NCI-H2107 (cell line): ENCODE measurements at regions not wholly inside any gene's neighbourhood (a gene's known extent, or its start where the extent isn't known, plus 50 kb on each side); places are given as distances from the start of the nearest gene placed in this dataset.

Experiments used
- DNase-seq: peaks from one replicate; lab custom pipeline; 2025; lab: John Stamatoyannopoulos, UW

DNA sequence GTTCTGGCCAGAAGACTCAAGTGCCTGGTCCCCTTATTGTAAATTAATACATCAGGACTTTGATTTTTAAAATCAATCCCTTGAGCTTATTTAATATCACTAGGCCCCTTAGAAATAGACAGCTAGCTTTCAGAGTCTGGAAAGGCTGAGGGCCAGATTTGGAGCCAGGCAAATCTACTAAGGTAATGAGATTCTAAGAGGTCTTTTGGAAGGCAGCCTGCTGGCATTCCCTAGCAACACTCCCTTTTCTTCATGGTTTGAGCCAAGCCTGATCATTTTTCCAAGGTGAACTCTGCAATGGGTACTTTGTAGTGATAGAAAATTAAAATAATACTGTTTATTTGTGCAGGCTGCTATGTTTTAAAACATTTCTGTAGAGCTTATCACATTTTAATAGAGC lies 378.5 kb downstream of the FAT4 start:
- no peak for DNase-seq

DNA sequence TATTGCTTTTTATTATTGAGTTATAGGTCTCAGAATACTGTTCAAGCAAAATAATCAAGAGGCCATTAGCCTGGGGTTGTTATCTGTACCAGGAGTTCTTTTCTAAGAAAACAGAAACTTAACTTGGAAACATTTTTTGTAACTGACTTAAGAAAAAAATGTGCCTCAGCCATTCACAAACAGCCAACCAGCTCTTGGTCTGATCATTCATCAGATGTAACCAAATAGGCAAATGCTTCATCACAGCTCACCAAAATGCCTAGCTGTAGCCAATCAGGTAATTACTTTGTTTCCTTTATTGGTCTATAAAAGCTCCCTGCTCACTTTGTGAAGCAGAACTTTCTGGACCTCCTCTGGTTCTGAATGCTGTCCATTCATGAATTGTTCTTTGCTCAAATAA lies 387.7 kb downstream of the FAT4 start:
- DNase-seq, result no peak

DNA sequence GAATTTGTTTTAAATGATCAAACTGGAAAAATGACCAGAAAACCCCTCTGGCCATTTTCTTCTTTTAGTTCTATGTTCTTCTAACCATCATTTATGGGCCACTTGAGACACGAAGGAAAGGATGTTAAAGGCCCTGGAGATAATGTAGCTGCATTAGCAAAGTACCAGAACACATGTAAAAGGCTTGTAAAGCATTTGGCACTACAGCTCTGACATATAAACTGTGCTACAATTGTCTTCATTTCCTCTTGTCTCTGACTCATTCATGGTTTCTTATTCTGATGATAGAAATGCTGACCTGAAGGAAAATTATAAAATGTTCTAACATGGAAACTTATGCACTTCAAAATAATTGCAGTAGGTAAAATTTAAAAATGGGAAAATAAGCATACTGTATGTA lies 388.7 kb downstream of the FAT4 start:
- DNase-seq, result no peak

DNA sequence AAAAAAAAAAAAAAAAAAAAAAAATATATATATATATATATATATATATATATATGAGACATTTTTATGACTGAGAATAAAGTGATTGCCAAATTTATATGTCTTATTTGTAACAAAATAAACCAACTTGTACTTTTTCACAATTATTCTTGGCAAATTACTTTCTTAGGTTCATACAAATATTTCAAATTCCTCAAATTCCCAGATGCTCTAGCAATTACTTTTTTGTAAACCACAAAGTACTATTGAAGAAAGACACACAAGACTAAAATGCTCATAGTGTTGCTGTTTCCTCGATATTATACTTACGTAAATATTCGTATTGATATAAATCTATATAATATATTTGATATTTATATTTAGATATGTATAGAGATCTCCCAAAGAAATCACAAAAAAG lies 390.0 kb downstream of the FAT4 start:
- no peak for DNase-seq

DNA sequence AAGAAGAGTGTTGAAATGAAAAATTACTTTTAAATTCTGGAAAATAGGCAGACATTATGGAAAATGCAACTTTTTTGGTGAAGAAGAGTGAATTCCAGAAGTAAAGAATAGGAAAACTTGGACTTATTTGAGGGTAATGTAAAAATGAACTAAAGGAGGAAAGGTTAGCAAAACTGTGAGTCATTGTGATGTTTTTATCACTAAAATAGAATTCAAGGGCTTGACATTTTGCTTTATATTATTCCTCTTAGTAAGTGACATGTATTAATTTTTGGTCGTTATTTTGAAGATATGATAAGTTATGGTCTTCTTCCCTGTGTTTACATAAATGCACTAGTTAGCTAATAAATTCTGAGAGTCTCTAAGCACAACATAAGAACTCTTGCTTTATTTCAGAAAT lies 390.9 kb downstream of the FAT4 start:
- DNase-seq, result no peak

DNA sequence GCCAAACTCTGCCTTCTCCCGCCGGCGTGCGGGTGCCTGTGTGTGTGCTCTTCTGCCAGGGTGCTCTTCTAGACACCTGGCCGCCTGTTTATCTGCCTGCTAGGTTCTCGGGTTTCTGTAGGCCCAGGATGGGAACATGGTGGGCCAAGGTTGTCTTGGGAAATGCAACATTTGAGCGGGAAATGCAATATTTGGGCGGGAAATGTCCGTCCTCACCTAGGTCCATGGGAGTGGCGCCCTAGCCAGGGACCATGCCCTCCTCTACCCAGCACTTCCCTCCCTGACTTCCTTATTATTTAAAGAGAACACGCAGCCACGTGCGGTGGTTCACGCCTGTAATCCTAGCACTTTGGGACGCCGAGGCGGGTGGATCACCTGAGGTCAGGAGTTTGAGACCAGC lies 392.6 kb downstream of the FAT4 start:
- no peak for DNase-seq

DNA sequence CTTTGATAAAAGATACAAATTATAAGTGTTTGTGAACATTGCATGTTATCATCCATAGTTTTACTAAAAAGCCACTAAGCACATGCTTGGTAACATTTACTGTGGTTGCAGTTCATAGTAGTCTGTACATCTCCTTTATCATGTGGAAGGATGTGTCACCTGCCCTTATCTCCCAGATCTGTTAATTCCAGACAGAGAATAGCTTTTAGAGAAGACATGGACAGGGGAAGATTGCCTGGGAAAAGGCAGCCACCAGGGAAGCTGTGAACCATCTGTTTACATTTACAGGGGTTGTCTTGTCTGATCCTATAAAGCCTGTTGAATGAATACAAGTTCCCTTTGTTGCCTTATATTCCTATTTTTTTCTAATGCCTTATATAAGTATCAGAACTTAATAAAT lies 396.0 kb downstream of the FAT4 start:
- no peak for DNase-seq

DNA sequence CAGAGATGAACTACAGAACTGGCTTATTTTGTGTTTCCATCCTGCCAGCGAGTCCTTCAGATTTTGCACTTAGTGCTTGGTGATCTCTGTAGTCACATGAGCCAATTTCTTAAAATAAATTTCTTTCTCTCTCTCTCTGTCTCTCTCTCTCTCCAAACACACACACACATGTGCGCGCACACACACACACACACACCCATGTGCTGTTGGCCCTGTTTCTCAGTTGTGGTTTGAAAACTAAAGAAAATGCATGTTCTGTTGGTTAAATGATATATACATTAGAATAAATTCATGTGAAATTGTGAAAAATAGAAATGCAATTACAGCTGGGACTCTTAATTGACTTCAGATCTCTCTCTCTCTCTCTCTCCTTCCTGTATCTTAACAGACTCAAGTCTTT lies 399.3 kb downstream of the FAT4 start:
- no peak for DNase-seq

DNA sequence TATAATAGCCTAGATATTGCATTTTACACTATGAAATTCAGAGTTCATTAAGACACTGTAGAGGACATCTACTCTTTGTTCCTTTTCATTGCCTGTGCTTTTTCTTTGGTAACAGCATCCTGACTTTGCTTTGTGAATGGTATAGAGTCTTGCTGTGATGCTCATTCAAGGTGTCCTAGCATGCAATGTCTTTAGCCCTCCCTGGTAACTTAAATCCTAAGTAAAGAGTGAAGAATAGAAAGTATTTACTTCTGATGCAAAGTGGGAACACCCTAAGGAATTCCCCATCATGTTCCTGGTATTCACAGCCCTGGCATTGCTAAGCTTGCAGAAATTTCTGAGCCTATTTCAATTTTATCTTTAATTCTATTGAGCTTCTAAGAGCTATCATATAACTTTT lies 400.1 kb downstream of the FAT4 start:
- no peak for DNase-seq

DNA sequence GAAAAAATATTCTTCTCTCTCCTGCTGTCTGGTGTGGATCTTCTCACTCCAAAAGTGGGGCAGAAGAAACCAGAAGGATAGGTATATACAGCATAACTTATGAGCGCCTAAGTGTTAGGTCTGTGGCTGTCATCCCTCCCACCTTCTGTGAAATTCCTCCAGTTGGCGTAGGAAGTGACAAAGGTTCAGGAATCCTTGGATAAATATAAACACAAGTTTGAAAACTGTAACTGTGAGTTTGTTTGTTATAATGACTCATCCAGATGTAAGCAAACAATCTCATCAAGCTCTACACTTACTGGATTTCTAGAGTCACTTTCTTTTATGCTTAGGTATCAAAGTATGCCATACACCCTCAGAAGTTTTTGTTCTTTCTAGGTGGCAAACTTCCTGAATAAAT lies 405.2 kb downstream of the FAT4 start:
- no peak for DNase-seq

DNA sequence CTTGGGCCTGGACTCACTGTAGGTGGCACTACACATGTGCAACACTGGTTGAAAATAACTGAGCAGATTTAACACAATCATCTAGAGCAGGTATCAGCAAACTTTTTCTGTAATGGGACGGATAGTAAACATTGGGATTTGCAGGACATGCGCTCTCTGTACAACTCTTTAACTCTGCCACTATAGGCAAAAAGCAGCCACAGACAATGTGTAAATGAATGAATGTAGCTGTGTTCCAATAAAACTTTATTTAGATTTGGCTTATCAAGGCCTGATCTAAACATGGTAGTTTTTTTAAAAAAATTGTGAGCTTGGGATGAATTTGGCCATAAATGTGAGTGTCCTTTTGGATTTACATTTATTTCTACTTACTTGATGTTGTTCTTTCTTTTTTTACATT lies 407.3 kb downstream of the FAT4 start:
- no peak for DNase-seq

DNA sequence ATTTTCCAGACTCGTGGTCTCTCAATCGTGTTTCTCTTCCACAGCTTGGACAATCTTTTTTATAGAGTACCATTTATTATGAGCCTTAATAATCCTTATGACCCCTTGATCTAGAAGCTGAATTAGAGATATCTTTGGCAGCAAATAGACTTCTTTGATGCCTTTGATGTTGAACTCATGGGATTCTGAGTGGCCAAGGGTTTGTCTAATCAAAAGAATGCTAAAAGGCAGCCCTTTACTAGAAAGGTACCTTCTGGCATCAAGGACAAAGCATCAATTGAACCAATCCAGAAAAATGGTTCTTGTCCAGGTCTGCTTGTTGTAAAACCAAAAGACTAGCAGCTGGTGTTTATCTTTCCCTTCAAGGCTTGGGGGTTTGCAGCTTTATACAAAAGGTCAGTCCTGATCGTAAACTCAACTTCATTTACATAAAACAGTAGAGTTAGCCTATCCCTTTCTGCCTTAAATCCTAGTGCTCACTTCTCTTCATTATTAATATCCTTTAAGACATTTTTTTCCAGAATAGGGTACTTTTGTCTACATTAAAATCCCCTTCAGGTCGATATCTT lies 411.3 kb downstream of the FAT4 start:
- DNase-seq, result no peak

DNA sequence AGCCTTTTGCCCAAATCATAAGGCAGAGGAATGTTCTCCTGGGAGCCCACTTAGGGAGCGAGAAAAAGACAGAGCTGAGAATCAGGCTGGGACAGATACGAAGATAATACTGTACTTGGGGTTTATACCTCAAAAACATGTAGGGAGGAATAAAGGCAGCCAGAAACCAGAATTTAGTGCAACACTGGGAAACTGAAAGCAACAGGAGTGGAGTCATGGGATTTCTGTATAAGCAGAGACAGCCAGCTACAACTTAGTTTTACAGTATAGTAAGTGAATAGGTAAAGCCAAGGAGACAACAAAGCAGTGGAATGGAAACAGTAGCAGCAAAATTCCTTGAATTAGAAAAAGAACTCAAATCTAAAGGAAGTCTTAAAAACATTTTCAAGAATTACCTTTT lies 413.2 kb downstream of the FAT4 start:
- DNase-seq, result no peak

DNA sequence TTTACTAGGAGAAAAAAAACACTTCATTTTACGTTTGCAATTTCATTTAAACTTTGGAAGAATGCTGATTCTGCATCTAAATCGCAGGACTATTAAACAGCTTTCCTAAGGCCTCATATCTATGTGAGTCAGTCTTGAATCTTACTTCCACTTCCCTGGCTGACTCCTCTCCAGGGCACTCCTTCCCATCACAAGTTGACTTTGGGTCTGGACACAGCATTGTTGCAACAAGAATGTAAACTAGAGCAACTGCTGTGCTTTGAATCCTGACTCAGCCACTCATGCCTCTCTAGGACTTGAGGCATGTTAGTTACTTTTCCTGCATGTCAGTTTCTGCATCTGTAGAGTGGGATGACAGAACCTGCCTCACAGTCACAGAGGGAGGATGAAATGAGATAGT lies 413.8 kb downstream of the FAT4 start:
- no peak for DNase-seq

DNA sequence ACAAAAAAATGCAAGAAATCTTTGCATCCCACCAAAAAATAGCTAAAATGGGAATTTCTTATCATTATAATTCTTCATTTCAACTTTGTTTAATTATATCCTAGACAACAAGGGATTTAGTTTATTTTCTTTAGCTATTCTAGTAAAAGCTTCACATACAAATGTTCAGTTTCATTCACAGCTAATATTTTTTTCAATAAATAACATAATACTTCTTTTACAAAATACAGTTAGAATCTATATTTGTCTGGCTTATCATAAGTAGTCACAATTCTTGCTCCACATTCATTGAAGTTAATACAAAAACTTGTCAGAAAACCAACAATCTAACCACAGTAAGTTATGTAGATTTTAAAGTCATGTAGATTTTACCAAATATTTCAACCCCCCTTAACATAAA lies 414.4 kb downstream of the FAT4 start:
- no peak for DNase-seq

DNA sequence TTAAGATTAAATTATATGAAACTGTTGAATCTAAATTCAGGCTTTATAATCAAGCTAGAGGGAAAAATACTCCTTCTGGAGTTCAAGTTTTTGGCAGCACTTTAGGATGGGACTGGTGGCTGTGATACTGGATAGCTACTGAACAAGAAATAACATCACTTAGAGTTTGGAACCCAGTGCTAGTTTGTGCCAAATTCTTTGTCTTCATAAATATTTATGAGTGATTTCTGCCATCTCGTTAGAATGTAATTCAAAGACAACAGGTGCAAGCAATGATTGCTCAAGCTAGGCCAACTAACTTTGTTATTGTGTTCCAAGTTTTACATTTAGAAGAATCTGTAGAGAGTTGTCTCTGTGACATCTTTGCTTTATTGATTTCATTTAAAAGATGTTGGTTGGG lies 417.9 kb downstream of the FAT4 start:
- no peak for DNase-seq

DNA sequence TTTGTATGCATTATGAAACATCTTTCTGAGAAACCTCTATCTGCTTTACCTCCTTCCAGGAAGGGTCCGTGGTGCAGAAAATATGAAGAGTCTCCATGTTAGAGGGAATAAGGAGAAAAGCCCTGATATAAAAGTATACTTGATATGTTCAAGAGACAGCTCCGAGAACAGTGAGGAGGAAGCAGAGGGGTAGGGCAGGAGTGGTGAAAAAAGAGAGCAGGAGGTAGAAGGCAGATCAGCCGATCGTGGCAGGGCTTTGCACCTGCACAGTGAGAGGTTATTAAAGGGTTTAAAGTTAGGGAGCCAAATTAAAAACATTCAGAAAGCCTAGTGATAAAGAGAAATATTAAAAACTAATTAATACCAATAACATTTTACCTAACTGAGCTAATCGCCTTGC lies 419.7 kb downstream of the FAT4 start:
- DNase-seq, result no peak

DNA sequence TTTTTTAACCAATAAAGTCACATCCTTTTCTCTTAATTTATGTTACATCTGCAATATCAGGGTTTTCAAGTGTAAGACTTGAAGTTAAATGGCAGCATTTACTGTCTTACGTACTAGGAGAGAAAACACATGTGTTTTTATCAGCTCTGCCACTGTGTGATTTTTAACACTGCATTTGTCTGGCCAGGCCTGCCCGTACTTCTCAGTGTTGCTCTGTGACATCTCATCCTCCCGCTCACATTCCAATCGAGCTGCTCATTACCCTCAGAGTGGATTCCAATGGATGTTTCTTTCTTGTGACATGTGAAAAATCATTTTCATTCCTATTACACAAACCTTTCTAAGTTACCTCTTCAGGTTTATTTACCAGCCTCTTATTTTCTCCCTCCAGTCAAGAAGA lies 420.3 kb downstream of the FAT4 start:
- no peak for DNase-seq

DNA sequence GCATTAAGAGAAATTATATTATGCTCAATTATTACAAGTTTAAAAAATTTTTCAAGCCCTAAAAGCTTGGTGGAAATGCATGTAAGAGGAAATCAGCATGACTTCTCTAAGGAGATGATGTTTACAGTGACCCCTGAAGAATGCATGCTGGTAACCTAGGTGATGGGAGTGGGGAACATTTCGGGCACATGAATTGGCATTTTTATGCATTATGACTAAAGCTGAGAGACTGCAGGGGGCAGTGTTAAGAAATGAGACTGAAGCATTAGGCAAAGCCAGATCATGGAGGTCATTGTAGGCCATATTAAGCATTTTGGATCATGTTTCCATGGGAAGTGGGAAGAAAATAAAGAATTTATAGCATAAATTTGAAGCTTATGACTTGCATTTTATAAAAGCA lies 421.3 kb downstream of the FAT4 start:
- no peak for DNase-seq

DNA sequence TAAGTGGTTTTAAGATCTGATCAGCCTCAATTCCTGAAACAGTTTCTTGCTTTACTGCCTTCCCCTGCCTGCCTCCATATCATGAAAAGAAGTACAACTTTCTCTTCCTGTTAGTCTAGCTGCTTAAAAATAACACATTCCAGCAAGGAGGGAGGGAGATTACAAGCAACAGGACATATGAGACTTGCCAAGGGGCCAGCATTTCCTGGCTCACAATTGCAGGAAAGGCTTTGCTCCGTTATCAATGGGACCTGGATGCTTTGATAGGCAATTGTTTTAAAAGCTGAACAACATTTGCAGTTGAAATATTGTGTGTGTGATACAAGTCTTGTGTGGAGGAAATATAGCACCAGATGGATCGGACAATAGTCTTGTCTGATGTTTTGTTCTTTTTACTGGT lies 425.0 kb downstream of the FAT4 start:
- DNase-seq, result no peak

DNA sequence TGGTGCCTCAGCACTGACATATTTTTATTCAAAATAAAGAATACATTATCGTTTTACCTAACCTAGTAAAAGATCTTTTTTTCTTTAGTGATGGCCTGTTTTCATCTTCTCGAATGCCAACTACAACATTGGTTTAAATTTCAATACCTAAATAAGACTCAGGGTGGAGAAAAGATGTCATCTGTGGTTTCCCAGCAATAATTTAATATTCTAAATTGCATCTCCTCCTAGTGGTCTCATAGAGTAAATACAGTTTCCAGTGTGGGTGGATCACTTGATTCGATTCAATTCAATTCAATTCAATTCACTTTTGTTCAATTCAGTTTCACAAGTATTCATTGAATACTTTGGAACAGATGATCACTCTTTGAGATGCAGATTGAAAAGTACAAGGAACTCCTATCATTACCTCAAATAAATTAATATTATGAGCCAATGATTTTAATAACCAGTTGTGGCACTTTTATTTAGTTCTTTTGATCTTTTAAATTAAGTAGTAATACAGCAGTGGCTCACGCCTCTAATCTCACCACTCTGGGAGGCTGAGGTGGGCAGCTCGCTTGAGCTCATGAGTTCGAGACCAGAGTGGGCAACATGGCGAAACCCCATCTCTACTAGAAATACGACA lies 427.2 kb downstream of the FAT4 start:
- DNase-seq, result no peak

DNA sequence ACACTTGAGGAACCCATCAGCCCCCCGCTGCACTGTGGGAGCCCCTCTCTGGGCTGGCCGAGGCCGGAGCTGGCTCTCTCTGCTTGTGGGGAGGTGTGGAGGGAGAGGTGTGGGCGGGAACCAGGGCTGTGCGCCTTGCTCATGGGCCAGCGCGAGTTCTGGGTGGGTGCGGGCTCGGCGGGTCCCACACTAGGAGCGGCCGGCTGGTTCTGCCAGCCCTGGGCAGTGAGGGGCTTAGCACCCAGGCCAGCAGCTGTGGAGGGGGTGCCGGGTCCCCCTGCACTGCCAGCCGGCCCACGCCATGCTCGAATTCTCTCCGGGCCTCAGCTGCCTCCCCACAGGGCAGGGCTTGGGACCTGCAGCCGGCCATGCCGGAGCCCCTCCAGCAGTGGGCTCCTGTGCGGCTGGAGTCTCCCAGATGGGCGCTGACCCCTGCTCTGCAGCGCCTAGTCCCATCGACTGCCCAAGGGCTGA lies 430.2 kb downstream of the FAT4 start:
- DNase-seq, result no peak

DNA sequence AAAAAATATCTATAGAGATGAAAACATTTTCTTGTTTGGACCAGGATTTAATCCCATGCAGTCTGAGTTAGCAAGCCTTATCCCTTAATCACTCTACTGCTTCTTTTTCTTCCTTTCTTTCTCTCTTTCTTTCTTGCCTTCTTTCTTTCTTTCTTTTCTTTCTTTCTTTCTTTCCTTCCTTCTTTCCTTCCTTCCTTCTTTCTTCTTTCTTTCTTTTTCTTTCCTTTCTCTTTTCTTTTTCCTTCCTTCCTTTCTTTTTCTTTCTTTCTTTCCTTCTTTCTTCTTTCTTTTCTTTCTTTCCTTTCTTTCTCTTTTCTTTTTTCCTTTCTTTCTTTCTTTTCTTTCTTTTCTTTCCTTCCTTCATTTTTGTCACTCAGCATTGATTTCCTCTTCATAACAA lies 434.6 kb downstream of the FAT4 start:
- no peak for DNase-seq

DNA sequence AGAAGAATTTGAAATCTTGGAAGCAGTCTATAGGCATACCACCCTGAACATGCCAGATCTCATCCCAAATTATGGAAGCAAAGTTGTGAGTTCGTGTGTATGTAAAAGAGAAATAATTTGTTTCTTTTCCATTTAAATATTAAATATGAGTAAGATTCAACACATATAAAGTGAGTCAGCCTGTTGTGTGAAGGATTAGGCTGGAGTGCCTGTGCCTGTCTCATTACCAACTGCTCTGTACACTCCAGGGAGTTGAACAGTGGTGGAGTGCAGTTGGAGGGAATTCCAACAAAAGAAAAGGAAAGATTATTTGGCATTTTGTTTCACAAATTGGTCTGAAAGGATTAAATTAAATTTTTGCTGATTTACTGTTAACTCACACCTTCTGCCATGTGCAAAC lies 435.6 kb downstream of the FAT4 start:
- no peak for DNase-seq
